ENCODE measurements at regions not wholly inside any gene's neighbourhood (a gene's known extent, or its start where the extent isn't known, plus 50 kb on each side); places are given as distances from the start of the nearest gene placed in this dataset.
"Not testable (repeated sequence)": the region's sequence is repeated elsewhere in the genome, so short reads cannot be mapped to it uniquely, and the experiment has no call there.

- DNase-seq = no peak
Observed at GRCh38 chr15:95170561-95171380, 939.4 kb downstream of the MCTP2 start.

DNA sequence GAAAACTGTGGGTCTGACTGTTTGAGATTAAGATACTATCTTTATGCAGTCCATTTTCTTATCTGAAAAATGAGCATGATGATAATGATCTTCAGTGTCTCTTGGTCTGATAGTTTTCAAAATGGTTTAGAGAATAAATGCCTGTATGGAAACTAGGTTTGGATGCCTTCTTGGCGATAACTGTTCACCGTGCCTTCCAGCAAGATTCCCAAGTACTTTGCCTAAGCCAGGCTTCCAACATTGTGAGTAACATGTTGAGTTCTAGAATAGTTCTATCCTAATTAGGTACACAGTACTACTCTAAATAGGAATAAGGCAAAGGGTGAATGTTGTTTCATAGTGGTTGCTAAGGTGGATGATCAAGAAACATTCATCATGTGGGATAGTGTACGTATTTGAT lies 940.2 kb downstream of the MCTP2 start:
- no peak for DNase-seq

DNA sequence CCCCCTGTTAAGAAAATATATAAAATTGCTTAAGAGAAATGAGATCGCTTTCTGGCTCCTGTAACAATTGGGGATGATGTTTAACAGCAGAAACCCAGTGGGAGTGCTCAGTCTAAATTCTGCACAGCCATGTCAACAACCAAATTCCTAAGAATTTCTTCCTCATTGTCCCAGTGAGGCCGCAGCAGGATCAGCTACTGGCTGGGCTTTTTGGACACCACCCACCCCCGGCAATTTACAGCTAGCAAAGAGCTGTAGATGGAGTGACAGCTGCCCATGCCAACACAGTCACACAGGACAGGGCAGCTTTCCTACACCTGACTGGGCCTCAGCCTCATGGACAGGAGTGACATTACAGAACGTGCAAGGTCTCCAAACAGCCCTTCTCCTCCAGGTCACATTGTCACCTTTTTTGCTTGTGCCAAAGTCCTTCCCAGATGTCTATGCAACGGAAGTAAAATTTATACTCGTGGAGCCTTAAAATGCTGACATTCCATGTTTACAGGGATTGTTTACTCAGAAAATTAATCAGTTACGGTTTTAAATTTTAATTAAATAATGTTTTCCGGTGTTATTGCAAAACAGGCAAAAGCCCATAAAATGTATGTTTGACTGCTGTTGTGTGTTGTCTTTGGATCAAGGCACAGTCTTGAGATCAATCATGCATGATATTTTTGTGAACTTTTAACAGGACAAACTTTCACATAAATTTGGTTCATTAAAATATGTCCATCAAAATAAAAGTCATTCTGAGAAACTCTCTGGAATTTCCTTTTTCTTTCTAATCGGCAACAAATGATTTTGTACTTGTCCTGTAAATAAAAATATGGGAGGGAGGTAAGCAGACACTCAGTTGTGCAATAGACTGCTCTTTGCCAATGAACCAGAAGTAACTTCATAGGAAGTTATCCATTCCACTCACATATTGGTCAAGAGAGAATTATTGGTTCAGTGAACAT lies 943.2 kb downstream of the MCTP2 start:
- peak; percentile 47 to 88 (median 69) for DNase-seq

GRCh38 chr15:95175914-95176658 lies 944.7 kb downstream of the MCTP2 start:
- DNase-seq = no peak

DNA sequence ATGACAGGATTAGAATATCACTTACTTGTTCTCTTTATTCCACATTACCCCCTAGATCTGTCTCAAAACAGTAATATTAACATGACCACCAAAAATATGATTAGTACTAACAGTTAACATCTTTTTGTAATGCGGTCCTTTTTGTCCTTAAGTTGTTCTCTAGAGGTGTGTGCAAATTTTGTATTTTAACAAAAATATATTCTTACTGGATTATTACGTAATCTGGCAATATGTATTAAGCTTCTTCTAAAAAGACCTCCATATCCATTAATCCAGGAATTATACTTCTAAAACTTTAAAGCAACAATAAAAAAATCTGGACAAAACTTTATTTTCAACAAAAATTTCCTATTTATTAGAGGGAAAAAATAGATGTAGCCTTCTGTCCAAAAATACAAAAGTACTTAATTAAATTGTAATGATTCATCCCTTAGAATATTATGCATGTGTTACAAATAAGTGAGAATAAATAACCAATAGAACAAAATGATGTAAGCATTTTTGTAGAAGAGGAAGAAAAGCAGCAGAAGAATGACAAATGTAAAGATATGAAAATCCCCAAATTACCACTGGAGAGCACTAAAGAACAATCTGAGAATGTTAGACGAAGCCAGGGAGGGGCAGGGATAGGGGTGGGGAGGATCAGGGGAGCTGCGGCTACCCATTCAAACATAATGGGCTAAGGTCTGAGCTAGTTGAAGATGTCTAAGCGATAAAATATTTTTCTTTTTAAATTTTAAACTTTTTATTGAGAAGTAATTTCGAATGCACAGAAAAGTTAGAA lies 945.6 kb downstream of the MCTP2 start:
- no peak for DNase-seq

- DNase-seq = no peak
Observed at GRCh38 chr15:95180530-95180929, 949.2 kb downstream of the MCTP2 start.

- no peak for DNase-seq
Observed at GRCh38 chr15:95182091-95182490, 950.7 kb downstream of the MCTP2 start.

DNA sequence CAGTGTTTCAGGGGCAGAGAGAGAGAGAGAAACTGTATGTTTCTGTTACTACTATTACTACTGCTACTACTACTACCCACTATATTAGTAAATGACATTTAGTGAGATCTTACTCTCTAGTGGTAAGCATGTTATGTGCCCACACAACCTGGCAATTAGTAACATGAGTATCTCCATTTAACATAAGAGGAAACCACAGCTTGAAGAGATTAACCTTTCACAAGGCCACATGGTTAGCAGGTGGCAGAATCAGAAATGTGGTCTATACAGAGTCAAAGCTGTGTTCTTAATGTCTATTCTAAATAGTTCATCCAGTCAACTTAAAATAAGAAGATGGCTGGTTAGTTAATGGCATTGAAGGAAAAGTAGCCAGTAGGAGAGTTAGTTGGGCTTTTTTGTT lies 961.6 kb downstream of the MCTP2 start:
- no peak for DNase-seq

DNA sequence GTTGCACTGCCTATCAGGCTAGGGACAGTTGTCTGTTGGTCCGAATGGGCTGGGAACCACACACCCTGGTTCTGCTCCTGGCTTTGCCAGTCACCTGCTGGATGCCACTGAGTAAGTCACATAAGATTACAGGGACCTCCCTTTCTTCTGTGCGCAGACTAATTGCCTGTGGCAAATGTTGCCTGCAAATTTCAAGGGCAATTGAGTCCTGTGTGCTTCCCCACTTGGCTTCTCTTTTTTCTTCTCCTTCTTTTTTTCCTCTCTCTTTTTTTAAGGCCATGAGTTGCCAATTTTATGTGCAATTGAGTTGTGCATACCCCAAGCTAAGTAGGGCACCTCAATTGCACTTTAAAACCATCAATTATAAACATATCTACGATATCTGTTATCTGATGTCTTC lies 963.4 kb downstream of the MCTP2 start:
- no peak for DNase-seq

GRCh38 chr15:95196176-95196915 lies 965.0 kb downstream of the MCTP2 start:
- DNase-seq = no peak

GRCh38 chr15:95202569-95203349 lies 971.4 kb downstream of the MCTP2 start:
- DNase-seq = no peak

DNA sequence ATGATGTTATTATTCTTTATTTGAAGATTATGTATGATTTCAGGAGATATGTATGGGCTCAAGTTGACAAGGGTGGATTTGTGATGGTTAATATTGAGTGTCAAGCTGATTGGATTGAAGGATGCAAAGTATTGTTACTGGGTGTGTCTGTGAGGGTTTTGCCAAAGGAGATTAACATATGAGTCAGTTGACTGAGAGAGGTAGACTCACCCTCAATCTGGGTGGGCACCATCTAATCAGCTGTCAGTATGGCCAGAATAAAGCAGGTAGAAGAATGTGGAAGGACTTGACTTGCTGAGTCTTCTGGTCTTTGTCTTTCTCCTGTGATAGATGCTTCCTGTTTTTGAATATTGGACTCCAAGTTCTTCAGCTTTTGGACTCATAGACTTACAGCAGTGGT lies 973.7 kb downstream of the MCTP2 start:
- no peak for DNase-seq

- DNase-seq = not testable (repeated sequence)
Observed at GRCh38 chr15:95205830-95206229, 974.5 kb downstream of the MCTP2 start.

DNA sequence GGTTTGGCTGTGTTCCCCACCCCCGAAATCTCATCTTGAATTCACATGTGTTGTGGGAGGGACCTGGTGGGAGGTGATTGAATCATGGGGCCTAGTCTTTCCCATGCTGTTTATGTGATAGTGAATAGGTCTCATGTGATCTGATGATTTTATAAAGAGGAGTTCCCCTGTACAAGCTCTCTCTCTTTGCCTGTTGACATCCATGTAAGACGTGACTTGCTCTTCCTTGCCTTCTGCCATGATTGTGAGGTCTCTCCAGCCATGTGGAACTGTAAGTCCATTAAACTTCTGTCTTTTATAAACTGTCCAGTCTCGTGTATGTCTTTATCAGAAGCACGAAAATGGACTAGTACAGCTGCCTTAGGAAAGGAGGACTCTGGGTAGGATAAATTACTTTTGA lies 976.7 kb downstream of the MCTP2 start:
- no peak for DNase-seq

GRCh38 chr15:95208988-95209387 lies 977.6 kb downstream of the MCTP2 start:
- no peak for DNase-seq

DNA sequence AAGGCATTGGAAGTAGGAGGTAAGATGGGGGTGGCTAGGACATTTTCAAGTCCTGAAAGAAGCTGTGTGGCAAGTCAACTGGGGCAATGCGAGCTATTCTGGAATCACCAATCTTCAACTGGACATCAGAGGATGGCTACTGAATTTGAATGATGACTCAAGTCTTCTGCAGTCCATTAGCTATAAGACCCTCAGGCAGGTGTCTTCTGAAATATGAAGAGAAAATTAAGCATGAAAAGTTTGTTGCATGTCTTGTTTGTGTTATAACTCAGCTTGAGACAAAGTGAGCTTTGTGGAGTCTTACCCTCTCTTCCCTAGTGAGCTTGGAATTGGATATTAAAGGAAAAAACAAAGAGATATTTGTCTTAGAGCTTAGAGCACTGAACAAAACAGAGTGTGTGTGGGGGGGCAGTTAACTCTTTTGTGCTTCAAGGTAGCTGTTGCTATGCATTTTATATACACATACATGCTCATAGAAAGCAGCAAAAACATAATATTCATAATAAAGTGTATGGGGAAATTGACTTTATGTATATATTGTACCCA lies 979.1 kb downstream of the MCTP2 start:
- DNase-seq = no peak

- no peak for DNase-seq
Observed at GRCh38 chr15:95215017-95215416, 983.7 kb downstream of the MCTP2 start.

DNA sequence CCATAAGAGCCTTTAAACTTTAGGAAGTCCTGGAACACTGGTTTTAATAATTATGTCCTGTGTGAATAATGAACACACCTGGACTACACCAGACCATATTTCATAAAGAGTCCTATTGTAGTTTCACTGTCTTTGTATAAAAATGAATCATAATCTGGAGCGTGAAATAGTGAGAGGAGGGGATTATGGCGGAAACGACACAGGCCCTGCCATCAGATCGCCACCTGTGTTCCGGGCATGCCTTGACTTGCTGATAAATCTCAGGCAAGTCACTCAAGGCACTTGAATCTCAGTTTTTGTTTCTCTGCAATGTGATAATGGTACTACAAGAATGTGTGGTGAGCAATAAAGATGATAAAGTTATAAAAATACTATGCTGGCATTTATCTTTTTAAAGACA lies 995.5 kb downstream of the MCTP2 start:
- DNase-seq = no peak

DNA sequence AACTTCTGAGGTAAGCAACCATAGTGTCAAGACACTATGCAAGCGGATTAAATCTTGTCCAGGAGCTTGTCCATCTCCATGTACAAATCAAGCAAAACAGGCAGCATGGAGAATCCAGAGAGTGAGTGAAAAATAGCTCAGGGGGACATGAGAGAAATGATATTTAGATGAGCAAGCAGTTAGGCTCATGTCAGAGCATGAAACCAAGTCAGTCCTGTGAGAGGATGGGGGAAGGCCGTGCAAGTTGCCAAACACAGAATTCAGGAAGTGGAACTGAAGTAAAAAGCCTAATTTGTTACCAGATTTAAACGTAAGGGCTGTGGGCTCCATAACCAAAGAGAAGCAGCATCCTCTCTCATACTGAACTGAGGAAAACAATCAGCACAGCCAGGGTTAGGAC lies 995.9 kb downstream of the MCTP2 start:
- no peak for DNase-seq

Data from muscle of back (tissue), 3 donors.